ENCODE measurements at regions not wholly inside any gene's neighbourhood (a gene's known extent, or its start where the extent isn't known, plus 50 kb on each side); places are given as distances from the start of the nearest gene placed in this dataset.

- Histone ChIP-seq H3K27me3 (ENCODE audit: low read depth, low read length) (0 out of 2 replicates have a peak, but pooled peaks cover 15% of the 10 kb centered on the region), H3K4me2 (ENCODE audit: low read length) (no peak overlapping the region), H3K9ac (ENCODE audit: low read length) (no peak overlapping the region), H2AFZ (ENCODE audit: low read depth, low read length) (no peak overlapping the region), H3K79me2 (ENCODE audit: low read length) (no peaks in the 10 kb centered on the region), H3K27ac (ENCODE audit: low read length) (no peak overlapping the region), H3K36me3 (replicated peaks; ENCODE audit: low read depth, low read length) (no peaks in the 10 kb centered on the region), H3K4me1 (ENCODE audit: low read length) (no peaks in the 10 kb centered on the region), H3K9me3 (ENCODE audit: insufficient read depth, low read length) (no peaks in the 10 kb centered on the region), H4K20me1 (ENCODE audit: insufficient read depth, low read length) (no peaks in the 10 kb centered on the region), H3K4me3 (ENCODE audit: low read length) (no peak overlapping the region)
- no peak for TF ChIP-seq EZH2phosphoT487 (IDR thresholded peaks at IDR 0.05; ENCODE audit: low read depth)
- TF ChIP-seq CTCF (IDR thresholded peaks at IDR 0.05; ENCODE audit: low read depth, low read length) = no peak
Measured at GRCh38 chr18:77400561-77400960, 150.9 kb downstream of the GALR1 start.

- no peak for TF ChIP-seq CTCF (IDR thresholded peaks at IDR 0.05; ENCODE audit: low read depth, low read length)
- no peak for TF ChIP-seq EZH2phosphoT487 (IDR thresholded peaks at IDR 0.05; ENCODE audit: low read depth)
- Histone ChIP-seq H3K9me3 (ENCODE audit: insufficient read depth, low read length) (no peaks in the 10 kb centered on the region), H3K4me1 (ENCODE audit: low read length) (no peaks in the 10 kb centered on the region), H3K4me2 (ENCODE audit: low read length) (no peak overlapping the region), H3K36me3 (replicated peaks; ENCODE audit: low read depth, low read length) (no peaks in the 10 kb centered on the region), H3K9ac (ENCODE audit: low read length) (no peak overlapping the region), H3K27ac (ENCODE audit: low read length) (no peak overlapping the region), H3K4me3 (ENCODE audit: low read length) (no peak overlapping the region), H2AFZ (ENCODE audit: low read depth, low read length) (no peak overlapping the region), H3K79me2 (ENCODE audit: low read length) (no peaks in the 10 kb centered on the region), H3K27me3 (ENCODE audit: low read depth, low read length) (0 out of 2 replicates have a peak, but pooled peaks cover 15% of the 10 kb centered on the region), H4K20me1 (ENCODE audit: insufficient read depth, low read length) (no peaks in the 10 kb centered on the region)
Measured at GRCh38 chr18:77401173-77401572, 151.5 kb downstream of the GALR1 start.

GRCh38 chr18:77403969-77404535 is 154.4 kb downstream of the GALR1 start:
- Histone ChIP-seq H3K79me2 (ENCODE audit: low read length) (no peaks in the 10 kb centered on the region), H3K9ac (ENCODE audit: low read length) (no peak overlapping the region), H3K27me3 (ENCODE audit: low read depth, low read length) (no peaks in the 10 kb centered on the region), H3K36me3 (replicated peaks; ENCODE audit: low read depth, low read length) (no peaks in the 10 kb centered on the region), H3K27ac (ENCODE audit: low read length) (no peak overlapping the region), H3K4me1 (ENCODE audit: low read length) (no peaks in the 10 kb centered on the region), H2AFZ (ENCODE audit: low read depth, low read length) (no peak overlapping the region), H4K20me1 (ENCODE audit: insufficient read depth, low read length) (no peaks in the 10 kb centered on the region), H3K4me2 (ENCODE audit: low read length) (no peak overlapping the region), H3K9me3 (ENCODE audit: insufficient read depth, low read length) (no peaks in the 10 kb centered on the region), H3K4me3 (ENCODE audit: low read length) (no peak overlapping the region)
- TF ChIP-seq EZH2phosphoT487 (IDR thresholded peaks at IDR 0.05; ENCODE audit: low read depth) (no peak), CTCF (IDR thresholded peaks at IDR 0.05; ENCODE audit: low read depth, low read length) (no peak)

GRCh38 chr18:77405096-77405495 is 155.4 kb downstream of the GALR1 start:
- Histone ChIP-seq H3K4me1 (ENCODE audit: low read length) (no peaks in the 10 kb centered on the region), H3K9ac (ENCODE audit: low read length) (no peak overlapping the region), H3K9me3 (ENCODE audit: insufficient read depth, low read length) (no peaks in the 10 kb centered on the region), H3K27me3 (ENCODE audit: low read depth, low read length) (no peaks in the 10 kb centered on the region), H3K4me2 (ENCODE audit: low read length) (no peak overlapping the region), H3K79me2 (ENCODE audit: low read length) (no peaks in the 10 kb centered on the region), H3K36me3 (replicated peaks; ENCODE audit: low read depth, low read length) (no peaks in the 10 kb centered on the region), H3K27ac (ENCODE audit: low read length) (no peak overlapping the region), H2AFZ (ENCODE audit: low read depth, low read length) (no peak overlapping the region), H4K20me1 (ENCODE audit: insufficient read depth, low read length) (no peaks in the 10 kb centered on the region), H3K4me3 (ENCODE audit: low read length) (no peak overlapping the region)
- TF ChIP-seq EZH2phosphoT487 (IDR thresholded peaks at IDR 0.05; ENCODE audit: low read depth) (no peak), CTCF (IDR thresholded peaks at IDR 0.05; ENCODE audit: low read depth, low read length) (no peak)
